ENCODE measurements at regions not wholly inside any gene's neighbourhood (a gene's known extent, or its start where the extent isn't known, plus 50 kb on each side); places are given as distances from the start of the nearest gene placed in this dataset.

DNA sequence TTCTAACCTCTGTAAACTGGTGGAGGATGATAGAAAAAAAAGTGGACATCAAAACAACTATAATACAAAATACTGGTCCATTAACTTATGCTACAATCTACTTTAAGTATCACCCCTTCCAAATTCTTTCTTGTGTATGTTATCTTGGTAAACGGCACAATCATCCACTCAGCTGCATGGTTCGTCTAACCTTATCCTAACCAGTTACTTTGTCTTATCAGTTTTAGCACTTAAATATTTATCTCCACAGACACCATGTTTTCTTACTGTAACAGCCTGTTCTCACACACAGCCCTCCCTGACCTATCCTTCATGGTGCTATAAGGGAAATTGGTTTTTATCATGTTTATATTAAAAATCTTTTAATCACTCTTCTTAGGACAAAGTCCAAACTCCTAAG, 157.2 kb downstream of the PTGER3 start:
- DNase-seq (ENCODE audit: low read depth in 2 of 2) = no peak

DNA sequence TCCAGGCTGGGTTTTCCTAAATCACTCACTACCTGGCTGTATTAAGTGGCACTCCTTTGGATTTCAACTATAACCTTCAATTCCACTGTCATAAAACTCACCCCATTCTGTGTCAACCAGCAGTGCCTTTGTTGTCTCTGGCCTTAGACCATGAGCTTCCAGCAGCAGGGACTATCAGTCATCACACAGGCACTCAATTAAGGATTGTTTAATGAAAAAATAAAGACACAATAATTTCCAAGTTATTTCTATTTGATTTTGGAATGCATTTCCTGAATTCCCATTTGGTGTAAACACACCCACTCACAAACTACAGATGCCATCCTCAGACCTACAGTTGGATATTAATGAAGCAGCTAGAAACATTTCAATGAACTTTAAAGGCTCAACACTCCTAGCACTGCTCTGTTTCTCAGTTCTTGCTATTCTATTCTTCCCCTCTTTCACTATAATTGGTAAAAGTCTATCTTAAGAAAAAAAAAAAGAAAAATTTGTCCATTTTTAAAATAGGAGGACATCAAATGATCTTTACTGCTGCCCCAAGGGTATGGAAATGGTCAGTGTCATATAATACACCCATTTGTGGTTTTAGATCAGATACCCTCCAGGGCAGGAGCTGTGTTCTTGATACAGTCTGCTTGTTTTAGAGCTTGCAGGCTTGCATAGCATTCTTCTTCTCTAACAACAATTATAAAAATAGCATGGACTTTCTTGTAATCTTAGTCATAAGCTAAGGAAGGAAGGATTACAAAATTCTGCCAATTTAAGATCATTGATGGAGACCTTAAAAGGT, 156.4 kb downstream of the PTGER3 start:
- DNase-seq (ENCODE audit: low read depth in 2 of 2) = no peak

DNA sequence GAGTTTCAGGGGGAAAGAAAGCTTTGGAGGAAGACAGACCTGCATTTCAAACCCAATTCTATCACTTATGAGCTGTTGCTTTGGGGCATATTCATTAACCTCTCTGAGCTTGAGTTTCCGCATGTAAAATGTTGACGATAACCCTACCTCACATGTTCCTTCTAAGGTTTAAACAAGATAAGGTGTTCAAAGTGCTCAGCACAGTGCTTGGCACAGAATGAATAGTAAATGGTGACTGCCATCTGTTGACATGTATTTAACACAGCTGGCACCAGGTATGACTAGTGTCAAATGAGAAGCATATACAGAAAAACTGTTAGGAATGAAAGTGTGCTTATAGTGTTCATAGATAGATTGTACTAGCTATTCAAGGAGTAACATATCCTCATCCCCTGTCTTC, 155.5 kb downstream of the PTGER3 start:
- no peak for DNase-seq (ENCODE audit: low read depth in 2 of 2)

DNA sequence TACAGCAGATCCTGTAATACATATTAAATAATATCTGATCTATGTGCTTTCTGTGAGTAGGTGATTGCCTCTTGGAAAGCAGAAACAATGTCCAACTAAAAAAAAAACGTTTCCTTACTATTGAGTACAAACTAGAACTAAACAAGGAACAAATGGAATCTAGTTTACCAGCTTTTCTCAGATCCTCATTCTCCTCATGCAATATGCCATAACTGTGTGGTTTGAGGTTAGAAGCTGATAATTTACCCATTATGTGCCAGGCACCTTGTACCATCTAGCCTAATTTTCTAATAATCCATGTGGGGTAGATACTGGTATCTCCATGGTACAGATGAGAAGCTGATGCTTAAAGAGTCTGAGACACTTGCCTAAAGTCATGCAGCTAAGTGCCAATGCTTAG, 154.7 kb downstream of the PTGER3 start:
- DNase-seq (ENCODE audit: low read depth in 2 of 2) = no peak

DNA sequence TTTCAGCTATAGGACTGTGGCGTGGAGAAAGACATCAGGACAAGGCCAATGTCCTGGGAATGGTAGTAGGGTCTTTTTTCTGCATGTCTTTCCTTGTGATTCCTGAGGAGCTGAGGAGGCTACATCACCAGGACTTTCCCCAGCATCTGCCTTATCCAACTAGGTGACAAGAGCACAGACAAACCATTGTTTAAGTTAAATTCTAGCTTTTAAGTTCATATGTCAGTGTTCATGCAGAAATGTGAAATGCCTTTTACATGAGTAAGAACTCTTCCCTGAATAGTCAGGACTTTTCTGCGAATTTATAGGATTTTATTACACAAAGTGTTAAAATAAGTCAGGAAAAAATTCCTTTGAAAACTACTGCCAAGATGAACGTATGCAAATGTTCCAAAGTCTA, 154.2 kb downstream of the PTGER3 start:
- DNase-seq (ENCODE audit: low read depth in 2 of 2) = no peak

DNA sequence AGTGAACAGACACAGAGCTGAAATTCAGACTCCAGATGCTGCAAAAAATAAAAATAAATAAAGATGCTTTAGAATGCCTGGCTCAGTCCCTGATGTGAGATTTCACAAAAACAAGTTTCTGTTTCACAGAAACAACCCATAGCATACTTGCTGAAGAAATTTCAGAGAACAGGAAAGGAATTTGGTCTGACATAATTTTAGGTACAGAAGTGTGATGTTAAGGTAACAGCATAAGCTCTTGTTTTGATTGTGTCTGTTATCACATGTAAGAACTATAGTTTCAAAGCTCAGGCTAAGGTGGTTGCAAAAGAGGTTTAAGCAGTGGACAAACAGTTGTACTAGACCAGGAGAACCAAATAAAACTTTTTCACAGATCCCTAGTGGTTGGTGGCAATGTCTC, 152.1 kb downstream of the PTGER3 start:
- no peak for DNase-seq (ENCODE audit: low read depth in 2 of 2)

DNA sequence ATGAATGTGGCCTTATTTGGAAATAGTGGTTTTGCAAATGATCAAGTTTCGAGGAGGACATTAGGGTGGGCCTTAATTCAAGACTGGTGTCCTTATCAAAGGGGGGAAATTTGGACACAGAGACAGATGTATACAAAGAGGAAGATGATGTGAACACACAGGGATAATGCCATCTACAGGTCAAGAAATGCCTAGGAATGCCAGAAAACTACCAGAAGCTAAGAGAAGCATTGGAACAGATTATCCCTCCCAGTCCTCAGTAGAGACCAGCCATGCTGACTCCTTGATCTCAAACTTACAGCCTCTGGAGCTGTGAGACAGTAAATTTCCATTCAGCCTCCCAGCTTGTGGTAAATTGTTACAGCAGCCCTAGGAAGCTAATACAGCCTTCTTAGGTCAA, 151.4 kb downstream of the PTGER3 start:
- DNase-seq (ENCODE audit: low read depth in 2 of 2) = no peak

DNA sequence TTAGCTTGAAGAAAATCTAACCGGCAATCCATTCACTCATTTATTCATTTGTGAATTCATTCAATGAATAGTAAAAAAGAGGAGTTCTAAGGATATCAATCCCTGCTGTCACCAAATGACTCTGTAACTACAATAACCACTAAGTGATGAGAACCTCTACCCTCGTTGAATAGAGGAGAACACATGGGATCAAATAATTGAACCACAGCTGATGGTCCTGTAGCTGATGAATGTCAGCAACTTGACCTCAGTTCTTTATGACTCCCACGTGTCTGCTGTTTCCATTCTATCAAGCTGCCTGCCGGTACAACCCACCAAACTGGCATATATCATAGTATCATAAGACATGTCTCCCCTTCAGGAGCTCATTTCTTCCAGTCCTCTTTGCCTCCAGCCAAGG, 150.3 kb downstream of the PTGER3 start:
- DNase-seq (ENCODE audit: low read depth in 2 of 2) = no peak

DNA sequence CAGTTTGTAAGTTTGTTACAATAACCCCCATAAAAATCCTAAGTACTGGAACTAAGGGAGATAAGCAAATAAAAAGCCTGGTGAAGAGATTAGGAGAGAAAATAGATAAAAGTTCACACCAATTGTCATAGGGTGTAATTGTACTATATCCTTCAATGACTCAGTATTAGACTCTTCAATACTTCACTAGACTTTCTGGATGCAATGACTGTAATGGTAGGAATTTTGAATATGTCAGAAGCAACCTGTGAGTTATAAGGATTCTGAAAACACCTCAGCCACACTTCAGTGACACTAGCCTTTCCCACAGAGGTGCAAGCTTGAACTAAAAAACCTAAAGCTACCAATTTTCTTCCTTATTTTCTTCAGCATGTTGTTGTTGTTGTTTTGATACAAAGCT, 147.9 kb downstream of the PTGER3 start:
- DNase-seq (ENCODE audit: low read depth in 2 of 2) = no peak

DNA sequence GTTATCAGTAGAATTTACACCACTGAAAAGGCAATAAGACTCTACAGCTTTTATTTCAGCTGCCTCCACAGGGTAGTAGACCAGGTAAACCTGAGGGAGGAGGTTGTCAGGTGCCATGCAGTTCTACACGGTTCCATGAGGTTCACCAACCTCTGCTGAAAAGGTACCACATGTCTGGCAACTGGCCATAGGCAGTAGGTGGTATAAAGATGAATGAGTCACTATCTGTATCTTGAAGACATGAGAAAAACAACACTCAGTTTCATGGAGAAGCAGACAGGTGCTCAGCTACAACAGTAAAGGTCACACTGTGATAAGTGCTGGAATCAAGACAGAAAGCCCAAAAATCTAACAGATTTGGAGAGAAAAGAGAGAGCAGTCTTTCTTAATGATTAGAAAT, 145.4 kb downstream of the PTGER3 start:
- DNase-seq (ENCODE audit: low read depth in 2 of 2) = no peak

DNA sequence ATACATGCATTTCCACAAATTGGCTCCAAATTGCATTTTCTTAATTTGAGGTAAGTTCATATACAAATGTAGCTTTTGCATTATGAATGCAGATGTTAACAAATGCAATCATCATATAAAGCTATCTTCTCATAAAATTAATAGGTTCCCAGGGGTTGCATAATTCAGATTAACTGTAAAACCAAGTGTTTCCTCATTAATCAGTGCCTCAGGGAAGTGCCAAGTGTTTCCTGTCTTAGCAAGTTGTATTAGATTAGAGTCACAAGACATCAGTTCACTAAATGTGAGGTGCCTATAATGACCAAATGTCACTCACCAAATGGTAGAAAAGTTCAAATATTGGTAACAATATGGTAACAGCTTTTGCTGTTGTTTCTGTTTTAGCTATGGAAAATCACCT, 140.8 kb downstream of the PTGER3 start:
- no peak for DNase-seq (ENCODE audit: low read depth in 2 of 2)

DNA sequence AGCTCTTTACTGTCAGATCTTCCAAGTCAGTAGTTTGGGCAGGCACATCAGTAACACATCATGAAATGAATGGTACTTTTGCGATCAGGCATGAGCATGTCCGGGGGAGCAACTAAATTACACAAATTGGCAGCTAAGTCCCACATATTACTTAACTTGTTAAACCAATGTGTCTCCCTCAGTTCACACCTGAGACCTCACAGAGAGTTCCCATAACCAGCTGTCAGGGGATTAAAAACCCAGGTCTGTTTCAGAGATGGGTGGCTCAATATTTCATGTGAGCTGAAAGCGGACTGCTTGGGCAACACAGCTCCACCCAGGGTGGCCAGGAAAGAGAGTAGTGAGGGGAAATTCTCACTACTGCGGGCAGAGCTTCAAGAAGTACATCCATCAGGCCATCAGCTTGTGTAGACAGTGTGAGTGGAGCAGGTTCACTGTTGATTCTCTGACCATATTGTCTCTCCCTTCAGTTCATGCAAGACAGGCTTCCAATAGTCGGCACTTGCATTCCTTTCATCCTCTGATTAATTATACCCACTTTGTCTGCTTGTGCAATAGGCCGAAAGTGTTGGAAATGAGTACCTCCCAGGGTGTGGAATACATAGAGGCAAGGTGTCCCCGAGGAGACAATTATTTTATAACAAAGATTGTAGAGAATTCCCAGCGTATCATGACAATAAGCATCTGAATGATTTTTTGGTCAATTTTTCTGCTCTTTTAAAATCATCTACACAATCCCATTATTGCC, 139.9 kb downstream of the PTGER3 start:
- no peak for DNase-seq (ENCODE audit: low read depth in 2 of 2)

DNA sequence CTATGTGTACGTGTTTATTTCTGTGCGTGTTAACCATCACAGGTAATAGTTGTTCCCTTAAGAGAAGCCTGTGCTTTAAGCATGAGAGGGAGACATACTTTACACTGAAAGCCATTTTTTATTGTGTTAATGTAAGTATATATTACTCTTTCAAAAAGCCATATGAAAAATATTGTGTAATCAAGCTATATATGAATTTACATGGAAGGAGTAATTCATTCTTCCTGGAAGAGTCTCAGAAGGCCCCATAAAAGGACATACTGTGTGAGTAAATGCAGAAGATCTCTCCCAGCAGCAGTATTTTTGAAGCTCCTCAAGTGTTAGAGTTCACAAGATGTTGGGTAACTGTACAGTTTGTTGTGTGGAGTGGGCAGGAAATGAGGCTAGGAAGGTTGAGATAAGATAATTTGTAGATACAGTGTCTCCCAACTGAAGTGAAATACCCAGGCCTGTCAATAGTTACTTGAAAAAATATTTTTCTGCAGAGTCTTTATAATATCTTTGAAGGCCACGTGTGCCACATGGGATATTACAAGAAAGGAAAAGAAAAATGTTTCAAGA, 138.3 kb downstream of the PTGER3 start:
- no peak for DNase-seq (ENCODE audit: low read depth in 2 of 2)

DNA sequence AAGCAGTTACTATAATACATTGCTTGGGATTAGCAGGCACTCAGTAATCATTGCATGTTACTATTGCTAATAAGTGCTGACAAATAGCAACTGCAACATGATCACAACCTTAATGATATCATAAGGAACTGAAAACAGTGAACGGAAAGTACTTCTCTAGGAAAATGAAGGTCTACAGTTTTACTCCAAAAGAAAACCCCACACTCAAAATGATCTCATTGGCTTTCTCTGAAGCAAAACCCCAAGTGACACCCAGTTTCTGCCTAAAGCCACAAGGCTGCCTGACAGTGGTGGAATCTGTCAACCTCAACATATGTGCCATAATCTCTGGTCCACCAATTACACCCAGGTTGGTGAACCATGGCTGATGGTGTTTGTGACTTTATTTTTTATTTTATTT, 137.6 kb downstream of the PTGER3 start:
- no peak for DNase-seq (ENCODE audit: low read depth in 2 of 2)

DNA sequence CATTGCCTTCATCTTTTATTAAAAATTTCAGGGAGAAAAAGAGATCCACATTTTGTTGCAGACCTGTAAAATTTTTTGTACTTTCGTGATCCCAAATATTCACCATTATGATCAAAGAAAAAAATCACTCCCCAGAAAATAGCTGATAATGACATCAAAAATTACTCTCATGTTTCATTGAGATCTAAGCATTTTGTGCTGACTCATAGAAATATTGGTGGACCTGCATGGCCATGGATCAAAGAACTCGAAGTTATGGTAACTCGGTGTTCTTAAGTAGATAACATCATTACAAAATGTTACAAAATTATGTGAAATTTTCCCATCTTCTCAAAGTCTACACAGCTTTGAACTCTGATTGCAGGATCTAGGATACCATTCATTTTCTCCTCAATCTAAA, 135.8 kb downstream of the PTGER3 start:
- no peak for DNase-seq (ENCODE audit: low read depth in 2 of 2)

DNA sequence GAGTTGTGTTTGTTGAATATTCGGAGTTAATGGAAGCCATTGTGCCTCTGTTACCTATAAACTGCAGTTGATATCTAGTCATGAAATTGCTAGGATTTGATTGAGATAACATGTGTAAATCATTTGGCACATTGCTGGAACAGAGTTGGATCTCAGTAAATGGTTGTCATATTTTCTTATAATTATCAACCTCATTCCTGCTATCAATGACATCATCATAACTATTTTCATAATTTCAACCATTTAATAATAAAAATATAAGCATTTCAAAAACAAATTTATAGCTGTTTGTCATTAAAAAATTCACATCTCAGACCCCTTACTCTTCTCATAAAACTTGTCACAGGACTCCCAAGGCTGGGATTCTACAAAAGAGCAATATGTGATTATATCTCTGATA, 133.4 kb downstream of the PTGER3 start:
- DNase-seq (ENCODE audit: low read depth in 2 of 2) = no peak

DNA sequence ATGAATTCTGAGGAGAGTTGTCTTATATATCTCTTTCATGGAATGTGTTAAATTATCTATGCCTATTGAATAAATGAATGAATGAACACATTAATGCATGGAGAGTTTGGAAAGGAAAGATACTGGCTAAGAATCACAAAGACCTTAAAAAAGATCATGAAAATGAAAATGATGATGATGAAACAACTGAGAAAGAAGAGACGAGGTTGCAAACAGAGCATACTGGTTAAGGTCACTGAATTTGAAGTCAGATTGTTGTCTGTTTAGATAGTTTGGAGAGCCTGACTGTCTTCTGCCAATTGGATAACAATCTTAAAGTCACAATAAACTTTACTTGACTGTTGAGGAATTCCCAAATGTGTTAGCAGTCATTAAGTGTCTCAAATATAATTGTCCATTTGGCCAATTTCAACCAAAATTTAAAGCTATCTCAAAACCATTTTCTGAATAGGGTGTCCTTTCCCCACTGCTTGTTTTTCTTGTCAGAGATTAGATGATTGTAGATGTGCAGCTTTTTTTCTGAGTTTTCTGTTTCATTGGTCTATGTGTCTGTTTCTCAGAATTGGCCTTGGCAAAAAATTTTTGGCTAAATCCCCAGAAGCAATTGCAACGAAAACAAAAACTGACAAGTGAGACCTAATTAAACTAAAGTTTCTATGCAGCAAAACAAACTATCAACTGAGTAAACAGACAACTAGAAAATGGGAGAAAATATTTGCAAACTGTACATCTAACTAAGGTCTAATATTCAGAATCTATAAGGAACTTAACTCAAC, 132.2 kb downstream of the PTGER3 start:
- no peak for DNase-seq (ENCODE audit: low read depth in 2 of 2)

DNA sequence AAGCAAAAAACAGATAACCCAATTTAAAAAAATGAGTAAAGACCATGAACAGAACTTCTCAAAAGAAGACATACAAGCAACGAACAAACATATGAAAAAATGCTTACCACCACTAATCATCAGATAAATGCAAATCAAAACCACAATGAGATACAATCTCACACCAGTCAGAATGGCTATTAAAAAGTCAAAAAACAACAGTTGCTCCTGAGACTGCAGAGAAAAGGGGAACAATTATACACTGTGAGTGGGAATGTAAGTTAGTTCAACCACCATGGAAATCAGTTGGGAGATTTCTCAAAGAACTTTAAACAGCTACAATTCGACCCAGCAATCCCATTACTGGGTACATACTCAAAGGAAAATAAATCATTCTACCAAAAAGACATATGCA, 131.6 kb downstream of the PTGER3 start:
- no peak for DNase-seq (ENCODE audit: low read depth in 2 of 2)

DNA sequence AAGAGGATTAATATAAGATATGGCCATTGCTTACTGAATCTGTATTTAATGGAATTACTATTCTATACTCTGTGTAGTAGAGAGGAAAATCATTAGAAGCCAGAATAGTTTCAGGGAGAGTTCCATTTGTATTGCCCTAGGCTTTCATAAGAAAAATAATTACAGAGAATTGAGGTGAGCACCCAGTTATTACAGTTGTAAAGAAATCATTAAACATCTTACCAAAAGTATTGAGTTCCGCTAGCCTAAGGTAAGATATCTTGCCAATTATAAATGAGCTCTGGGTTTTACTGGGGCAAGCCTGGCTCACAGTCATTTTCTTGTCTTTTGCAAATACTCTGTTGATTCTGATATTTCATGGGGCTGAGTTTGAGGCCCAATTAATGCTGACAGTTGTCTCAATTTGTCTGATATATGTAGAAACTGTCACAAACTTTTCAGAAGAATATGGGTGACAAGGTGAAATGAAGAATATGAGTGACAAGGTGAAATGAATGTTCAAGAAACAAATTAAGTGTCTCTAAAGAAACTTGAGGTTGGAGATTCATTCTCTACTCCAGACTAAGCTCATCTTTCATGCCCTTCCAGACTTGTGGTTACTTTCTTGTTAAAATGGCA, 127.8 kb downstream of the PTGER3 start:
- no peak for DNase-seq (ENCODE audit: low read depth in 2 of 2)

All from stimulated activated CD8-positive, alpha-beta memory T cell treated with anti-CD3 and anti-CD28 coated beads, Interleukin-2, amount 100 ng/mL, for 48 hours (primary cell).